HG03196 (cell line): ENCODE measurements at regions not wholly inside any gene's neighbourhood (a gene's known extent, or its start where the extent isn't known, plus 50 kb on each side); places are given as distances from the start of the nearest gene placed in this dataset.
"Not testable (repeated sequence)": the region's sequence is repeated elsewhere in the genome, so short reads cannot be mapped to it uniquely, and the experiment has no call there.

ENCODE experiments used
- ATAC-seq: cut with Tn5 transposase; IDR thresholded peaks from one replicate; pipeline ENCODE4 v1.9.1; 2021; ENCODE audit not compliant: unreplicated experiment

DNA sequence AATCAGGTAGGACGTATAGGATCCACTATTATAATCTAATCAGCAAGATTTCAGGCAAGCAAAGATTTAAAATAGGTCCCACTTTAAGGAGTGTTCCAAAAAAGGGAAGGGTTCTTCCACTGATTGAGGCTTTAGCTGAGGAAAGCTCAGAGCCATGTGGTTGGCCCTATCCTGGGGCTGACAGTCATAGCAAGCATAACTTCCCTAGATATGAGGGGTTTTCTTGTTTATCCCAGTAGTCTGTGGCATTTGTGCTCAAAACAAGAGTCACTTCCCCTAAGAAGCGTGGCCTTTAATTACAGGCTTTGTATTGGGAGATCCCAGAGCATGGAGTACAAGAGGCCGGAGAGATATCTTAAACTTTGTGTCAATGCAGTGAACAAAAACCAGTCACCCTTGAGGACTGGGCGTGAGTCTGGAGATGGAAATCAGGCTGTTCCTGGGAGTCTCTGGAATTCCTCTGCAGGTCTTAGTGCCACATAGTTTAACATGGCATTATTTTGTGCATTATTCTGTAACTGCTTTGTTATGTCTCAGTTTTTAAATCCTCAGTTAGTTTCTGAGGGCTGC lies 136.9 kb upstream of the FBXO11 start:
- ATAC-seq, result no peak

- no peak for ATAC-seq
Observed at GRCh38 chr2:48043746-48044145, 137.4 kb upstream of the FBXO11 start.

DNA sequence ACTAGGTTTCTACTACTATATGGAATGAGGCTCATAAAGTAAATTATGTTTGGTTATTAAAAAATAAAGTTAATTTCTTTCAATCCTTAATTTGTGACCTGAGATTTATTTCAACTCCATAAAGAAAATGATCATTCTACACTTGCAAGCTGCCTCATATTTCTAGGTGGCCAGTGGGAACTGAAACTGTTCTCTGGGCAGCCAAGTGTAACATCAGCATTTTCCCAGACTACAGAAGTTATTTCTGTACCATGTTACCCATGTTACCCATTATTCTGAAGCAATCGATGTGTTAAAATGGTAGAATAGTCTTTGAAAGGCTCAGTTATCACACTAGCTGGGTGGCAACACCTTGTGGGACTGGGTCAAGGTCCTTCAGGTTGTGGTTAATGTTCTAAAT lies 139.3 kb upstream of the FBXO11 start:
- ATAC-seq, result no peak

GRCh38 chr2:48048476-48049171 lies 142.3 kb upstream of the FBXO11 start:
- ATAC-seq, result no peak

DNA sequence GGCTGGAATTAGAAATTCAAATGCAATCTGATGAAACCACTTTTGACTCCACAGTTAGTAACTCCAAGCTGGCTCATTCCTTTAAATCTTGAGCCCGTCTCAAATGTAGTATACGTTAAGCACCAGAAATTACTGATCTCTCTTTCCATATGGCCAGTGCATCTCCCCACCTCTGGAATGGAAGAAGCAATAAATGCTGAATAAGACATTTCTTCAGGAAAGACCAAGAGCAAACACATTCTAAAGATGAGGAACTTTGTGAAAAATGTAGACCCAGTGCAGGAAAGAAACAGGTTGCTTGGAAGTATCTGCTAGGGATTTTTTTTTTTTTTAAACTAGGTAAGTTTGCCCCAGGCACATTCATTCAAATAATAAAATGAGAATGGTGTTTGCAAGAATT lies 143.1 kb upstream of the FBXO11 start:
- ATAC-seq, result no peak

GRCh38 chr2:48050711-48051110 lies 144.4 kb upstream of the FBXO11 start:
- no peak for ATAC-seq

- no peak for ATAC-seq
Observed at GRCh38 chr2:48059975-48060374, 153.7 kb upstream of the FBXO11 start.

GRCh38 chr2:48061656-48062055 lies 155.4 kb upstream of the FBXO11 start:
- not testable (repeated sequence) for ATAC-seq

DNA sequence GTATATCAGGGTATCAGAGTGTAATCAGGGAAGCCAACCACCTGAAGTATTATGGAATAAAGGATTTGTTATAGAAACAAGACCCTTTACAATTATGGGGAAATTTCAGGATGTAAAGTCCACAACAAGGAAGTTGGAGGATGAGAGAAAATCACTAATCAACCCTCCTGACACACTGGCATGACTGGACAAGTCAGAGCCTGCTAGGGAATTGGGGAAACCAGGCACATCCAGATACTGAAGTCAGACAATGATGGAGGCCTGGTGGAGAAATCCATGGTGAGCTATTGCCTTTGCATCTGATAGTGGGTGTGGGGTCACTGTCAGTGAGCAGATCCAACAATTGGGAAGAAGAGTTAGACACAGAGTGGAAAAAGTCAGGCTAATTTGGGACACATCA lies 158.8 kb upstream of the FBXO11 start:
- no peak for ATAC-seq

- ATAC-seq, result no peak
Observed at GRCh38 chr2:48066000-48066399, 159.7 kb upstream of the FBXO11 start.

GRCh38 chr2:48069769-48070168 lies 163.5 kb upstream of the FBXO11 start:
- no peak for ATAC-seq

- ATAC-seq, result no peak
Observed at GRCh38 chr2:48070415-48070814, 164.1 kb upstream of the FBXO11 start.

DNA sequence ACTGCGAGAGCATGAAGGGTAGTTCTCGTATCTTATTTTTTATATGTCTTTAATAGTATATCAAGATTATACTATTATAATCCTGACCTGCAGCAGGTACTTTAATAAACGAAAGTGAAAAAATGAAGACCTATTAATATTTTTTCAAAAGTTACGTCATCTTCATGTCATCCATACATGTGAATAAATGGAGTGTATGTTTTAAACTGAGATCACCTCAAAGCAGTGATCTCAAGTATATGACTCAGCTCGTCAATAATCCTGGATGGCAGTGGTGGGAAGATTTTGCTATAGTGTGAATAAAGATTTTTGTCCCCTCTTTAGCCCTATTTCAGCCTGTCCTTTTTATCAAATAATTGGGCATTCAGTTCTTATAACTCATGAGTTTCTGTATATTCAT lies 166.3 kb upstream of the FBXO11 start:
- ATAC-seq, result no peak

DNA sequence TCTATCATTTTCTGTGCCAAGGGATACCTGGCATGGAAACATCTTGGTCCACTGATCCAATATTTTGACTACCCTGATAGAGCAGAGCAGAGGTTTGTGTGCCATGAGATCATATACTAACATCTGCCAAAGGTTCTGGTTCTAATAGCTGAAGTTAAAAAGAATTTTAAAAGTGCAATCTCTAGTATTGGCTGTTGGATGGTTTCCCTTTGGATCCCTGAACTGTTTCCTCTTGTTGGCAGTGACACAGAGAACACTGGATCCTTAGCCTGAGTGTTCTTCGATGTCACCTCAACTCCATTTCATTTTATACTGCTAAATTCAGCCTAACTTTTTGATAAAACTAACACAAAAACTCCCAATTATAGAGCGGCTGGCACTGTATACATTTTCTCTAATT lies 169.3 kb upstream of the FBXO11 start:
- ATAC-seq, result no peak

DNA sequence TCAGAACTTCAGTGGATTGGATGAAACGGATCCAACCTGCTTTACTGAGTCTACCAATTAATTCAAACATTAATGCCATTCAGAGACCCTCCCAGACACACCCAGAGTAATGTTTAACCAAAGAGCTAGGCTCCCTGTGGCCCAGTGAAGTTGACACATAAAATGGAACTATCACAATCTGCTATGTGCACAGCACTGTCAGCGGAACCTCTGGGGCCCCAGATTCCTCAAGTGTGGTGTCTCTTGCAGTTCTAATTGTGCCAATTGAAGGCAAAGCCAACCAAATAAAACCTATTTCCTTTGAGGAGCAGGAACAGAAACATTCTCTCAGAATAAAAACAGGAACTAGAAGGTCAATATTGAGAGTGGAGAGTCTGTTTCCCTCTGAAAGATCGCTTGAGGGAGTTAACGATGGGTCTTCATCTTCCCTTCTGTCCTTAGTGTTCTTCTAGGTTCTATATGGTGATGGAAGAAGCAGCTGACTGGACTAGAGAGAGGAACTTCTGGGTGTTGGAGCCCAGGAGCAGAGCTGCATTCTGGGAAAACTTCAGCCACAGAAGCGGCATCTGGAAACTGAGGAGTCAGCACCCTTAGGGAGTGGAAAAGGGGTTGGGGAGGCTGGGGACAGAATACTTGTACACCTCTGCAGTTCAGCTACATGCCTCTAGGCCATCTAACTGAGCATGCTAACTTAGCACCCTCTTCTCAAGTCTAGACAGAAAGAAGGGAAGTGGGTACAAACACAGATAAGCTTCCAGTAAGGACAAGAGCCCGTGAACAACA lies 174.4 kb upstream of the FBXO11 start:
- ATAC-seq, result no peak

DNA sequence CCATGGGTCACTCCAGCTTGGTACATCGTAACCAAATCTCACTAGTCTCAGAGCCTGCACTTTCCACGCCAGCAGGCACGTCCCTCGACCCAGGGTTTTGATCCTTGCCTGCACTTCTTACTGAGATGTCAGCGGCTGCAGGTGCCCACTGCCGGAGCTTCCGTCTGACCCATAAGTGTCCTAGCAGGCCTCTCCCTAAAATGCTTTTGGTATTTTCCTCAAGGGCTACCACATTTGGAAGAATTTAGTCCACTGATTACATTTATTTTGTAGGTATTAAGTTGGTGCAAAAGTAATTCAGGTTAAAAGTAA lies 175.0 kb upstream of the FBXO11 start:
- ATAC-seq, result no peak

DNA sequence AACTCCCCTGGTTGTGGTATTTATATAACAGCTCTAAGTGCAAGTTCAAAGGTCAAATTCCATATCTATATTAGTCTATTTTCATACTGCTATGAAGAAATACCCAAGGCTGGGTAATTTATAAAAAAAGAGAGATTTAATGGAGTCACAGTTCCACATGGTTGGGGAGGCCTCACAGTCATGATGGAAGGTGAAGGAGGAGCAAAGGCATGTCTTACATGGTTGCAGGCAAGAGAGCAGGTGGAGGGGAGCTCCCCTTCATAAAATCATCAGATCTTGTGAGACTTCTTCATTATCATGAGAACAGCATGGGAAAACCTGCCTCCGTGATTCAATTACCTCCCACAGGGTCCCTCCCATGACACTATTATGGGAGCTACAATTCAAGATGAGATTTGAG lies 179.6 kb upstream of the FBXO11 start:
- ATAC-seq, result no peak

DNA sequence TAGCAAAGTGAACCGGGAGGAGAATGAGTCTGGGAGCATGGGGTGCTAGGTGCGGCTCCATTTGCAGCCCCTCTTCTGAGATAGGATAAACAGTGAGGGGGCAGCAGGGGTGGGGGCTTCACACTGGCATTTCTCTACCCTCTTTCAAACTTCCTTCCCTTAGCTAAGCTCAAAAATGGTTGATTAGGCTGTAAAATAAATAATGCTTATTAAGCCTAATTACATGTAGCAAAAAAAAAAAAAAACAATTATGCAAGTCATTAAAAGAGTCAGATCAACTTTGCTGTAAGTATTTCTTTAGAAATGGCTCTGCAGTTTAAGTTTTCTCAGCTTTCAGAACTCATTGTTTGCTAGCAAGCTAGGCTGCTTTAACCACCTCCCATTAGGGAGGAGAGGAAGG lies 182.7 kb upstream of the FBXO11 start:
- no peak for ATAC-seq

- ATAC-seq, result no peak
Observed at GRCh38 chr2:48089644-48090043, 183.3 kb upstream of the FBXO11 start.

DNA sequence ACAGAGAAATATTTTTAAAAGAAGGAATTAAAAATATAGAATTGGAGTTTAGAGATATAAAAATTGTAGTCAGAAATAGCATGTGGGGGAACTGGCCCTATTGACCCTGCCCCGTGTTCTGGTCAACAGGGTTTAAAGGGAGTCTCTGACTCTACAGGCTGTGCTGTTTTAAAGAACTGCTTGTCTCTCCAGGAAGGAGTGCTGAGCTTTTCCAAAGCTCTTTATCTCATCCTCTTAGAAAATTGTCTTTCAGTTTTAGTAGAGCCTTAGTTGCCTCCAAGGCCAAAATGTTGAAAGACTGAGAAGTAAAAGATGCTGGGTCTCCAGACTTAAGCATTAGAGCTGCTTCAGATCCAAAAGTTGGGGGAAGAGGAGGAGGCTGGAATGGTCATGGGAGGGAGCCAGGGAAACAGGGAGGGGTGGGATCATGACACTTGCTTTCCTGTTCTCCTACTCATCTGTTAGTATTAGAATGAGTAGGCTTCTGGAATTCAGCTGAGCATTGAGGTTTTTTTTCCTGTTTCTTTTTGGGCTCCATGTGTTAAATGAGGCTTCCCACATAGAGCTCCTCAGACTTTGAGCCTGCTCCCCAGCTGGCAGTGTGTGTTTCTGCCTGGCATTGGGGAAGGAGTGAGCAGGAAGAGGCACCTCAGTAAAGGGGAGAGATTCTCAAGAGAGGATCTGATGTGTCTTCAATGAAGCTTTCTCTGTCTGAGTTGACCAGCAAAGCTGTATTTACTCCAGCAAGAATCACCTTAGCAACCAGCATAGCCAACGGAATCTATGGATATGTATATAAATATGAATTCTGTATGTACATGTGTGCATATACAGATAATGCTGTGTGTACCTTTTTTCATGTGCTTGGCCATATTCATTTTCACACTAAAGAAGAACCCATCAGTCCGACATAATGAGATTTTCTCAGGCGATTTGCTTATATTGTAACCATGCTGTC lies 186.8 kb upstream of the FBXO11 start:
- ATAC-seq, result no peak

- ATAC-seq, result not testable (repeated sequence)
Observed at GRCh38 chr2:48096765-48097164, 190.5 kb upstream of the FBXO11 start.
